ENCODE measurements at regions not wholly inside any gene's neighbourhood (a gene's known extent, or its start where the extent isn't known, plus 50 kb on each side); places are given as distances from the start of the nearest gene placed in this dataset.
"Not testable (repeated sequence)": the region's sequence is repeated elsewhere in the genome, so short reads cannot be mapped to it uniquely, and the experiment has no call there.

GRCh38 chr10:44249490-44249889 lies 135.4 kb downstream of the CXCL12 start:
- H3K27me3 ChIP-seq (replicated peaks in 1 of 7), result peaks cover 0 to 5% (median 0%) of the 10 kb centered on the region in 7 donors
- no peaks in the 10 kb centered on the region for H3K4me1 ChIP-seq
- no peak for DNase-seq
- H3K27ac ChIP-seq, result no peak overlapping the region
- 80 to 84% (median 83%) methylated on average over 11 of the region's 11 CpGs for WGBS, 5 donors
- H3K36me3 ChIP-seq, result no peaks in the 10 kb centered on the region
- H3K9me3 ChIP-seq, result peaks cover 0 to 15% (median 6%) of the 10 kb centered on the region in 8 donors
- TF ChIP-seq CTCF (IDR thresholded peaks at IDR 0.05 in 8 of 11, conservative IDR thresholded peaks at IDR 0.05 in 3 of 11) (no peak), POLR2AphosphoS5 (IDR thresholded peaks at IDR 0.05) (no peak), POLR2A (IDR thresholded peaks at IDR 0.05) (no peak)
- no peak overlapping the region for H3K4me3 ChIP-seq
- intact Hi-C loops (cut with DNase I; ENCODE audit: low total_unique reads), result no loop called here

- H3K36me3 ChIP-seq; H3K27me3 ChIP-seq (replicated peaks in 1 of 7); DNase-seq; intact Hi-C loops (cut with DNase I; ENCODE audit: low total_unique reads); H3K27ac ChIP-seq; H3K4me1 ChIP-seq; H3K4me3 ChIP-seq: not testable (repeated sequence)
- peaks cover 0 to 18% (median 3%) of the 10 kb centered on the region in 8 donors for H3K9me3 ChIP-seq
These were observed 138.2 kb downstream of the CXCL12 start for GRCh38 chr10:44246700-44247099.

GRCh38 chr10:44246287-44246686 lies 138.6 kb downstream of the CXCL12 start:
- peaks cover 0 to 18% (median 3%) of the 10 kb centered on the region in 8 donors for H3K9me3 ChIP-seq
- H3K4me3 ChIP-seq; H3K27ac ChIP-seq; H3K36me3 ChIP-seq; intact Hi-C loops (cut with DNase I; ENCODE audit: low total_unique reads); H3K27me3 ChIP-seq (replicated peaks in 1 of 7); DNase-seq; H3K4me1 ChIP-seq: not testable (repeated sequence)
- WGBS, 5 donors, result 81 to 99% (median 94%) methylated on average over 2 of the region's 2 CpGs

- intact Hi-C loops (cut with DNase I; ENCODE audit: low total_unique reads), result no loop called here
These were observed 139.3 kb downstream of the CXCL12 start for GRCh38 chr10:44245601-44245938.

More at GRCh38 chr10:44245601-44245938, 139.3 kb downstream of the CXCL12 start:
- Histone ChIP-seq H3K27ac (no peak overlapping the region), H3K4me1 (no peaks in the 10 kb centered on the region), H3K4me3 (no peak overlapping the region), H3K36me3 (no peaks in the 10 kb centered on the region), H3K27me3 (replicated peaks in 1 of 7) (no peaks in the 10 kb centered on the region), H3K9me3 (peaks cover 0 to 18% (median 3%) of the 10 kb centered on the region in 8 donors)
- no peak for DNase-seq
- WGBS, 5 donors, result 57 to 95% (median 86%) methylated on average over 1 of the region's 1 CpG
- no peak for TF ChIP-seq CTCF (IDR thresholded peaks at IDR 0.05 in 8 of 11, conservative IDR thresholded peaks at IDR 0.05 in 3 of 11)
- no peak for TF ChIP-seq POLR2A (IDR thresholded peaks at IDR 0.05)
- no peak for TF ChIP-seq POLR2AphosphoS5 (IDR thresholded peaks at IDR 0.05)
